Astrocyte (in vitro differentiated cells and primary cell): ENCODE measurements at regions not wholly inside any gene's neighbourhood (a gene's known extent, or its start where the extent isn't known, plus 50 kb on each side); places are given as distances from the start of the nearest gene placed in this dataset.

ENCODE experiments used
- DNase-seq: peaks from one replicate; pipeline ENCODE4 v3.0.0-alpha.2; 2010; ENCODE audit warnings: low read depth
- FAIRE-seq: peaks from 2 replicates; lab custom pipeline; 2011; peaks lifted over from hg19 to GRCh38; lab: Jason Lieb, UNC
- H2AFZ ChIP-seq: 2 replicates; pipeline ENCODE4 v1.6.0; 2012; ENCODE audit warnings: low read depth, low read length, inconsistent platforms
- H3K27ac ChIP-seq: 2 replicates; pipeline ENCODE4 v1.5.1; 2011; ENCODE audit warnings: low read depth, low read length, inconsistent platforms
- H3K27me3 ChIP-seq: 2 replicates; pipeline ENCODE4 v1.6.0; 2011; ENCODE audit warnings: low read length, inconsistent platforms; ENCODE audit not compliant: insufficient read depth
- H3K36me3 ChIP-seq: 2 replicates; pipeline ENCODE4 v1.5.1; 2011; ENCODE audit warnings: low read length, inconsistent platforms; ENCODE audit not compliant: insufficient read depth
- H3K4me1 ChIP-seq: 2 replicates; pipeline ENCODE4 v1.5.1; 2011; ENCODE audit warnings: low read length, inconsistent platforms; ENCODE audit not compliant: insufficient read depth
- H3K4me2 ChIP-seq: 2 replicates; pipeline ENCODE4 v1.6.0; 2012; ENCODE audit warnings: low read length, inconsistent platforms
- H3K4me3 ChIP-seq: 2 replicates; pipeline ENCODE4 v1.5.1; 2011; ENCODE audit warnings: low read depth, mild to moderate bottlenecking, low read length, inconsistent platforms; ENCODE audit not compliant: insufficient read depth
- H3K79me2 ChIP-seq: 2 replicates; pipeline ENCODE4 v1.6.0; 2012; ENCODE audit warnings: mild to moderate bottlenecking, low read length, inconsistent platforms; ENCODE audit not compliant: insufficient read depth
- H3K9ac ChIP-seq: 2 replicates; pipeline ENCODE4 v1.6.0; 2012; ENCODE audit warnings: mild to moderate bottlenecking, low read length, inconsistent platforms
- H3K9me3 ChIP-seq: 2 replicates; pipeline ENCODE4 v1.5.1; 2012; ENCODE audit warnings: low read depth, mild to moderate bottlenecking, low read length, inconsistent platforms; ENCODE audit not compliant: insufficient read depth
- H4K20me1 ChIP-seq: 2 replicates; pipeline ENCODE4 v1.6.0; 2012; ENCODE audit warnings: low read length, inconsistent platforms; ENCODE audit not compliant: insufficient read depth
- H3K27ac Mint-ChIP-seq: one replicate; pipeline ENCODE4 v1.8.0; 2021; ENCODE audit warnings: mild to moderate bottlenecking, mixed read lengths; ENCODE audit not compliant: unreplicated experiment
- H3K27me3 Mint-ChIP-seq: one replicate; pipeline ENCODE4 v1.8.0; 2021; ENCODE audit warnings: low read depth, mixed read lengths; ENCODE audit not compliant: unreplicated experiment
- H3K36me3 Mint-ChIP-seq: one replicate; pipeline ENCODE4 v1.8.0; 2021; ENCODE audit warnings: low read depth, mixed read lengths; ENCODE audit not compliant: unreplicated experiment
- H3K4me1 Mint-ChIP-seq: one replicate; pipeline ENCODE4 v1.8.0; 2021; ENCODE audit warnings: low read depth, mixed read lengths; ENCODE audit not compliant: unreplicated experiment
- H3K4me3 Mint-ChIP-seq: one replicate; pipeline ENCODE4 v1.8.0; 2021; ENCODE audit warnings: mild to moderate bottlenecking, moderate library complexity, mixed read lengths; ENCODE audit not compliant: unreplicated experiment
- H3K9me3 Mint-ChIP-seq: one replicate; pipeline ENCODE4 v1.8.0; 2021; ENCODE audit warnings: mild to moderate bottlenecking, mixed read lengths; ENCODE audit not compliant: unreplicated experiment
- CTCF ChIP-seq: IDR thresholded peaks from 2 replicates; pipeline ENCODE4 v1.5.1; 2011; ENCODE audit warnings: low read depth, mild to moderate bottlenecking, inconsistent platforms, low read length, moderate library complexity; ENCODE audit not compliant: insufficient read depth
- EZH2 ChIP-seq: IDR thresholded peaks from 2 replicates; pipeline ENCODE4 v1.6.1; 2012; ENCODE audit warnings: mild to moderate bottlenecking, low read length, inconsistent platforms; ENCODE audit not compliant: insufficient read depth

- H3K27me3 Mint-ChIP-seq = peaks cover 37% of the 10 kb centered on the region
- H3K4me3 Mint-ChIP-seq = no peak overlapping the region
- Histone ChIP-seq H3K9ac (no peak overlapping the region), H3K4me3 (no peak overlapping the region), H3K27me3 (no peaks in the 10 kb centered on the region), H4K20me1 (no peaks in the 10 kb centered on the region), H2AFZ (no peak overlapping the region), H3K27ac (no peak overlapping the region), H3K36me3 (no peaks in the 10 kb centered on the region), H3K4me1 (no peaks in the 10 kb centered on the region), H3K9me3 (no peaks in the 10 kb centered on the region), H3K79me2 (no peaks in the 10 kb centered on the region), H3K4me2 (no peak overlapping the region)
- TF ChIP-seq EZH2 (no peak), CTCF (no peak)
- FAIRE-seq (no peak), DNase-seq (no peak)
- no peaks in the 10 kb centered on the region for H3K9me3 Mint-ChIP-seq
- no peak overlapping the region for H3K27ac Mint-ChIP-seq
- H3K36me3 Mint-ChIP-seq = no peaks in the 10 kb centered on the region
- peaks cover 3% of the 10 kb centered on the region for H3K4me1 Mint-ChIP-seq
Measured at GRCh38 chr2:128446049-128446873, 127.6 kb upstream of the HS6ST1 start.

GRCh38 chr2:128446874-128447537, 128.3 kb upstream of the HS6ST1 start:
- no peaks in the 10 kb centered on the region for H3K4me1 ChIP-seq
- H3K9me3 Mint-ChIP-seq = no peaks in the 10 kb centered on the region
- H3K27ac Mint-ChIP-seq = no peak overlapping the region
- no peak for TF ChIP-seq CTCF
- no peak overlapping the region for H3K27ac ChIP-seq
- H3K4me1 Mint-ChIP-seq = peaks cover 3% of the 10 kb centered on the region
- H3K36me3 ChIP-seq = no peaks in the 10 kb centered on the region
- no peaks in the 10 kb centered on the region for H4K20me1 ChIP-seq
- H3K9ac ChIP-seq = no peak overlapping the region
- FAIRE-seq (no peak), DNase-seq (no peak)
- H3K27me3 Mint-ChIP-seq = peaks cover 38% of the 10 kb centered on the region
- no peak overlapping the region for H3K4me3 Mint-ChIP-seq
- H3K4me2 ChIP-seq = no peak overlapping the region
- H3K36me3 Mint-ChIP-seq = no peaks in the 10 kb centered on the region
- no peaks in the 10 kb centered on the region for H3K9me3 ChIP-seq
- no peaks in the 10 kb centered on the region for H3K27me3 ChIP-seq
- no peak overlapping the region for H2AFZ ChIP-seq
- H3K4me3 ChIP-seq = no peak overlapping the region
- H3K79me2 ChIP-seq = no peaks in the 10 kb centered on the region

- Histone ChIP-seq H3K9ac (no peak overlapping the region), H2AFZ (no peak overlapping the region), H4K20me1 (no peaks in the 10 kb centered on the region), H3K9me3 (no peaks in the 10 kb centered on the region), H3K4me1 (no peaks in the 10 kb centered on the region), H3K27me3 (no peaks in the 10 kb centered on the region), H3K79me2 (no peaks in the 10 kb centered on the region), H3K36me3 (no peaks in the 10 kb centered on the region), H3K4me3 (no peak overlapping the region), H3K4me2 (no peak overlapping the region), H3K27ac (no peak overlapping the region)
- Mint-ChIP-seq H3K27ac (no peak overlapping the region), H3K36me3 (no peaks in the 10 kb centered on the region), H3K4me1 (peaks cover under 1% of the 10 kb centered on the region), H3K9me3 (no peaks in the 10 kb centered on the region), H3K4me3 (no peak overlapping the region), H3K27me3 (peaks cover 44% of the 10 kb centered on the region)
- FAIRE-seq (no peak), DNase-seq (no peak)
- TF ChIP-seq EZH2 (no peak), CTCF (no peak)
Measured at GRCh38 chr2:128447538-128447995, 128.9 kb upstream of the HS6ST1 start.
